ENCODE measurements at regions not wholly inside any gene's neighbourhood (a gene's known extent, or its start where the extent isn't known, plus 50 kb on each side); places are given as distances from the start of the nearest gene placed in this dataset.

GRCh38 chr3:159172473-159172872, 370.6 kb downstream of the MFSD1 start:
- DNase-seq, result no peak

- no peak for DNase-seq
Measured at GRCh38 chr3:159174715-159175692, 373.1 kb downstream of the MFSD1 start.

- DNase-seq, result no peak
Measured at GRCh38 chr3:159178209-159178897, 376.5 kb downstream of the MFSD1 start.

GRCh38 chr3:159182961-159183360, 381.1 kb downstream of the MFSD1 start:
- no peak for DNase-seq

GRCh38 chr3:159185443-159186050, 383.7 kb downstream of the MFSD1 start:
- no peak for DNase-seq

GRCh38 chr3:159186581-159186980, 384.7 kb downstream of the MFSD1 start:
- no peak for DNase-seq

GRCh38 chr3:159187232-159187631, 385.4 kb downstream of the MFSD1 start:
- no peak for DNase-seq

- no peak for DNase-seq
Measured at GRCh38 chr3:159187706-159188105, 385.9 kb downstream of the MFSD1 start.

- no peak for DNase-seq
Measured at GRCh38 chr3:159189994-159190669, 388.3 kb downstream of the MFSD1 start.

- no peak for DNase-seq
Measured at GRCh38 chr3:159191447-159191846, 389.6 kb downstream of the MFSD1 start.

GRCh38 chr3:159196359-159196758, 394.5 kb downstream of the MFSD1 start:
- no peak for DNase-seq

- no peak for DNase-seq
Measured at GRCh38 chr3:159200176-159200575, 398.3 kb downstream of the MFSD1 start.

- DNase-seq, result no peak
Measured at GRCh38 chr3:159208050-159208449, 406.2 kb downstream of the MFSD1 start.

- DNase-seq, result no peak
Measured at GRCh38 chr3:159209459-159209858, 407.6 kb downstream of the MFSD1 start.

GRCh38 chr3:159210336-159210735, 408.5 kb downstream of the MFSD1 start:
- no peak for DNase-seq

GRCh38 chr3:159216311-159216710, 414.5 kb downstream of the MFSD1 start:
- DNase-seq, result no peak

GRCh38 chr3:159219231-159219630, 417.4 kb downstream of the MFSD1 start:
- DNase-seq, result no peak

GRCh38 chr3:159221335-159221734, 419.5 kb downstream of the MFSD1 start:
- DNase-seq, result no peak

GRCh38 chr3:159229116-159229680, 427.3 kb downstream of the MFSD1 start:
- no peak for DNase-seq

- no peak for DNase-seq
Measured at GRCh38 chr3:159232966-159233365, 431.1 kb downstream of the MFSD1 start.

GRCh38 chr3:159233734-159234133, 431.9 kb downstream of the MFSD1 start:
- DNase-seq, result no peak

GRCh38 chr3:159234306-159234705, 432.5 kb downstream of the MFSD1 start:
- no peak for DNase-seq

GRCh38 chr3:159236321-159236720, 434.5 kb downstream of the MFSD1 start:
- DNase-seq, result no peak
